NAMALWA (cell line): ENCODE measurements at regions not wholly inside any gene's neighbourhood (a gene's known extent, or its start where the extent isn't known, plus 50 kb on each side); places are given as distances from the start of the nearest gene placed in this dataset.

Source experiments
- DNase-seq: peaks from one replicate; pipeline ENCODE4 v3.0.0-alpha.2; 2015; ENCODE audit warnings: low spot score

GRCh38 chr15:95327183-95327525 lies 1003.3 kb upstream of the NR2F2 start:
- no peak for DNase-seq

GRCh38 chr15:95327661-95328060 lies 1002.8 kb upstream of the NR2F2 start:
- no peak for DNase-seq

GRCh38 chr15:95328559-95328958 lies 1001.9 kb upstream of the NR2F2 start:
- no peak for DNase-seq

- no peak for DNase-seq
Observed at GRCh38 chr15:95329362-95329761, 1001.1 kb upstream of the NR2F2 start.

- DNase-seq: no peak
Observed at GRCh38 chr15:95341686-95342085, 988.8 kb upstream of the NR2F2 start.

GRCh38 chr15:95345867-95346266 lies 984.6 kb upstream of the NR2F2 start:
- no peak for DNase-seq

- DNase-seq: no peak
Observed at GRCh38 chr15:95346721-95347475, 983.6 kb upstream of the NR2F2 start.

GRCh38 chr15:95347837-95348236 lies 982.7 kb upstream of the NR2F2 start:
- DNase-seq: no peak

GRCh38 chr15:95350908-95351307 lies 979.6 kb upstream of the NR2F2 start:
- no peak for DNase-seq

- DNase-seq: no peak
Observed at GRCh38 chr15:95352631-95353187, 977.8 kb upstream of the NR2F2 start.

- DNase-seq: no peak
Observed at GRCh38 chr15:95353512-95353911, 977.0 kb upstream of the NR2F2 start.

- no peak for DNase-seq
Observed at GRCh38 chr15:95359966-95360365, 970.5 kb upstream of the NR2F2 start.

GRCh38 chr15:95362306-95362705 lies 968.2 kb upstream of the NR2F2 start:
- DNase-seq: no peak

GRCh38 chr15:95363646-95364045 lies 966.9 kb upstream of the NR2F2 start:
- DNase-seq: no peak

GRCh38 chr15:95365511-95366107 lies 964.9 kb upstream of the NR2F2 start:
- DNase-seq: no peak

- DNase-seq: no peak
Observed at GRCh38 chr15:95368191-95368590, 962.3 kb upstream of the NR2F2 start.

GRCh38 chr15:95368755-95369601 lies 961.5 kb upstream of the NR2F2 start:
- no peak for DNase-seq

- DNase-seq: no peak
Observed at GRCh38 chr15:95370291-95370690, 960.2 kb upstream of the NR2F2 start.

GRCh38 chr15:95371664-95372063 lies 958.8 kb upstream of the NR2F2 start:
- no peak for DNase-seq

- DNase-seq: no peak
Observed at GRCh38 chr15:95375281-95375680, 955.2 kb upstream of the NR2F2 start.

- DNase-seq: no peak
Observed at GRCh38 chr15:95377258-95377852, 953.1 kb upstream of the NR2F2 start.
